ENCODE measurements at regions not wholly inside any gene's neighbourhood (a gene's known extent, or its start where the extent isn't known, plus 50 kb on each side); places are given as distances from the start of the nearest gene placed in this dataset.
A peak's percentile ranks its signal among the peaks of the same experiment; 100 is the strongest.

DNA sequence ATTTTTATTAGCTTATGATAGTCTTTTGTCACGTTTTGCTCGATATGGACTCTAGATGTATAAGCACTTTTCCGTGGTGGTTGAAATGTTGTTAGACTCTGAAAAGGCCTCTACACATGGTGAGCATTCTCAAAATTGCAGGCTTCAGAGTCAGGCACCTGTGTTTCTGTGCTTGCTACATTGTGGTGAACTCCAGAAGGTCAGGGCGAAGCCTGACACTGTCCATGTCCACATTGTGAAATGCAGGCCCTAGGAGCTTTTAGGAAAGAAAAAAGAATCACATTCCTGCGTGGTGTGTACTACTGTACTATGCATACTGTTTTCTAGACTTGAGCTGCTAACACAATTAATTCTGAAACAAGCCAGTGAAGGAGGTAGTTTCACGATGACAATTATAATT, 86.3 kb downstream of the HS3ST1 start:
- H3K27ac ChIP-seq (replicated peaks), result no peak overlapping the region
- no peaks in the 10 kb centered on the region for H3K4me1 ChIP-seq
- intact Hi-C loops (cut with micrococcal nuclease), result no loop called here
- no peaks in the 10 kb centered on the region for H3K9me3 ChIP-seq (replicated peaks)
- H3K4me3 ChIP-seq, result no peak overlapping the region
- H3K36me3 ChIP-seq, result no peaks in the 10 kb centered on the region
- H3K27me3 ChIP-seq (ENCODE audit: low read depth), result peaks cover 14% of the 10 kb centered on the region
- no peak for TF ChIP-seq CTCF (IDR thresholded peaks at IDR 0.05; ENCODE audit: borderline replicate concordance)
- DNase-seq, result no peak

- no peak overlapping the region for H3K27ac ChIP-seq (replicated peaks)
- H3K27me3 ChIP-seq (ENCODE audit: low read depth), result peaks cover 14% of the 10 kb centered on the region
- H3K9me3 ChIP-seq (replicated peaks), result no peaks in the 10 kb centered on the region
- TF ChIP-seq CTCF (IDR thresholded peaks at IDR 0.05; ENCODE audit: borderline replicate concordance), result no peak
- DNase-seq, result no peak
- no peaks in the 10 kb centered on the region for H3K4me1 ChIP-seq
- H3K36me3 ChIP-seq, result no peaks in the 10 kb centered on the region
- intact Hi-C loops (cut with micrococcal nuclease), result no loop called here
- no peak overlapping the region for H3K4me3 ChIP-seq
Measured at GRCh38 chr4:11341337-11342043, 87.2 kb downstream of the HS3ST1 start.

- H3K27ac ChIP-seq (replicated peaks), result no peak overlapping the region
Measured at GRCh38 chr4:11338956-11339782, 89.5 kb downstream of the HS3ST1 start.

GRCh38 chr4:11337287-11337686, 91.4 kb downstream of the HS3ST1 start:
- Histone ChIP-seq H3K9me3 (replicated peaks) (no peaks in the 10 kb centered on the region), H3K27ac (replicated peaks) (no peak overlapping the region), H3K4me1 (no peaks in the 10 kb centered on the region), H3K27me3 (ENCODE audit: low read depth) (peaks cover 7% of the 10 kb centered on the region), H3K4me3 (peak overlapping the region; percentile 9), H3K36me3 (no peaks in the 10 kb centered on the region)
- TF ChIP-seq CTCF (IDR thresholded peaks at IDR 0.05; ENCODE audit: borderline replicate concordance), result no peak
- DNase-seq, result no peak
- intact Hi-C loops (cut with micrococcal nuclease), result no loop called here

More at GRCh38 chr4:11338956-11339782, 89.5 kb downstream of the HS3ST1 start:
- Histone ChIP-seq H3K4me3 (no peak overlapping the region), H3K27me3 (ENCODE audit: low read depth) (peaks cover 7% of the 10 kb centered on the region), H3K36me3 (no peaks in the 10 kb centered on the region), H3K9me3 (replicated peaks) (no peaks in the 10 kb centered on the region), H3K4me1 (no peaks in the 10 kb centered on the region)
- TF ChIP-seq CTCF (IDR thresholded peaks at IDR 0.05; ENCODE audit: borderline replicate concordance), result no peak
- intact Hi-C loops (cut with micrococcal nuclease), result no loop called here
- DNase-seq, result no peak

DNA sequence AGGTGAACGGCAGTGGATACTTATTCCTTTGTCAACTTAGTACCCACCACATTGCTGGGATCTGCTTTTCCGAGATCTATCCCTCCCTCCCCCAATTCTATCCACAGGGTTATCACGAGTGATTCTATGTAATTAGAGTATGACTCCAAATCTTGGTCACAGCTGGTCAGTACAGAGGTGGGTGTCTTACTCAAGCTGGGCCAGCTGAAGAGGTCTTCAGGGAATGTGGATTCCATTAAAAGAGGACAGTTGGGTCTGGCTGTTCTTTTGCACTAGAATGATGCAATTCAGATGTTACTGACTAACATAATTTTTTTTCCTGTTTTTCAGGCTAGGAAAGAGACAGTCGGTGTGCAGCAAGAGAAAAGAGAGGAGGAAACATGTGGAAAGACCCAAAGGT, 92.3 kb downstream of the HS3ST1 start:
- Histone ChIP-seq H3K9me3 (replicated peaks) (no peaks in the 10 kb centered on the region), H3K4me3 (no peak overlapping the region), H3K27me3 (ENCODE audit: low read depth) (peaks cover 7% of the 10 kb centered on the region), H3K36me3 (no peaks in the 10 kb centered on the region), H3K4me1 (no peaks in the 10 kb centered on the region), H3K27ac (replicated peaks) (no peak overlapping the region)
- TF ChIP-seq CTCF (IDR thresholded peaks at IDR 0.05; ENCODE audit: borderline replicate concordance), result no peak
- intact Hi-C loops (cut with micrococcal nuclease), result no loop called here
- DNase-seq, result no peak
